ENCODE measurements at regions not wholly inside any gene's neighbourhood (a gene's known extent, or its start where the extent isn't known, plus 50 kb on each side); places are given as distances from the start of the nearest gene placed in this dataset.
"Not testable (repeated sequence)": the region's sequence is repeated elsewhere in the genome, so short reads cannot be mapped to it uniquely, and the experiment has no call there.

DNA sequence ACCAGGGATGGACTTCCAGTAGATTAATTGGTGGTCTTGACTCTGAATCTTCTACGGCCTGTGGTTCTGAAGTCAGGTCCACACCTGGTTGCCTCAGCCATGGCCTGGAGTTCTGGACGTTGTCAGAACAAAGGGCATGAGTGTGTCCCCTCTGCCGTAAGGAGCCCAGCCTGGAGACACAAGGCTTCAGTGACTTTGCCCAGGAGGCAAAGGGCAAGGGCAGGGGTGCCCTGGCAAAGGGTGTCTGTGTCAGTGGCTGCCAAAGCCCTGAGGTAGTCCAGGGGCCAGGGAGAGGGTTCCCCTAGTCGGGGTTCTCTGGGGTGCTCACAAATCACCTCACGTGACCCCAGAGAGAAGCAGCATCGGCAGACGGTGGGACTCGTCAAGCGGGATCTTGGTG lies 273.2 kb upstream of the ZNF32 start:
- Histone ChIP-seq H2BK120ac (ENCODE audit: low read depth, low read length) (no peak overlapping the region), H3K27ac (replicated peaks; ENCODE audit: low read length) (no peak overlapping the region), H2AFZ (ENCODE audit: low read length) (no peak overlapping the region), H3K14ac (ENCODE audit: low read length) (no peak overlapping the region), H3K4ac (ENCODE audit: low read length) (no peak overlapping the region), H2BK15ac (ENCODE audit: low read length) (no peak overlapping the region), H4K8ac (ENCODE audit: low read depth, low read length) (no peak overlapping the region), H3K9me3 (replicated peaks in 1 of 2; ENCODE audit: control insufficient read depth in 2 of 2, insufficient read depth in 1 of 2, low read depth in 1 of 2, low read length in 2 of 2) (no peaks in the 10 kb centered on the region), H2BK12ac (ENCODE audit: low read length) (no peak overlapping the region), H3K23ac (ENCODE audit: low read depth, low read length, poor library complexity) (no peak overlapping the region), H3K18ac (ENCODE audit: low read length) (no peak overlapping the region), H2AK5ac (ENCODE audit: low read depth, low read length) (no peak overlapping the region), H3K4me1 (ENCODE audit: control insufficient read depth in 2 of 2, insufficient read depth in 1 of 2, low read depth in 1 of 2, low read length in 2 of 2) (no peaks in the 10 kb centered on the region), H3K27me3 (ENCODE audit: control insufficient read depth in 3 of 3, insufficient read depth in 3 of 3, low read depth in 1 of 3, low read length in 3 of 3) (no peaks in the 10 kb centered on the region), H3K79me1 (ENCODE audit: low read depth, low read length) (no peaks in the 10 kb centered on the region), H3K36me3 (replicated peaks in 1 of 2; ENCODE audit: control insufficient read depth in 2 of 2, insufficient read depth in 2 of 2, low read length in 2 of 2) (no peaks in the 10 kb centered on the region), H3K9ac (ENCODE audit: low read depth, low read length, poor library complexity) (no peak overlapping the region), H4K91ac (ENCODE audit: low read depth, low read length, poor library complexity) (no peak overlapping the region), H3K4me3 (ENCODE audit: low read length in 2 of 2) (no peak overlapping the region), H3K4me2 (ENCODE audit: insufficient read depth, low read length, poor library complexity, severe bottlenecking) (no peak overlapping the region), H2BK5ac (ENCODE audit: low read length) (no peak overlapping the region)
- no peak for DNase-seq (ENCODE audit: low spot score)
- WGBS, 2 donors (ENCODE audit: extremely low coverage in 2 of 2, insufficient read length in 2 of 2, insufficient replicate concordance in 1 of 2): no CpG with 5 or more reads among the region's 9 CpGs

DNA sequence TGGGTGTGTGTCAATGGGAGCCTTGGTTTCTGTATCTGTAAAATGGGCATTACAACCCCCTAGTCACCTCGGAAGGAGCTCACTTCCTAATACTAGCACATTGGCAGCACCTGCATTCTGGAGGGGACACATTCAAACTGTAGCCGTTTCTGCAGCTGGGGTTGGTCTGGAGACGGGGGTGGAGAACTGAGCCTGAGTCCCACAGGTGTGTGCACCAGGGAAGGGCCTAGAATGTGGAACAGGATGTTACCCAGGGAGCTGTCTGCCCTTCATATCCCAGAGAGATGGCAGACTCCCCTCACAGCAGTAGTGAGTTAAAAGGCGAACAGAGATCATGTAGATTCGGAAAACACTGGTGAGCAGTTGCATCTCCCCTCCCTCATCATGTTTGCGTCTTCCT lies 272.8 kb upstream of the ZNF32 start:
- Histone ChIP-seq H3K9ac (ENCODE audit: low read depth, low read length, poor library complexity) (no peak overlapping the region), H3K23ac (ENCODE audit: low read depth, low read length, poor library complexity) (no peak overlapping the region), H3K18ac (ENCODE audit: low read length) (no peak overlapping the region), H3K4me2 (ENCODE audit: insufficient read depth, low read length, poor library complexity, severe bottlenecking) (no peak overlapping the region), H3K4me3 (ENCODE audit: low read length in 2 of 2) (no peak overlapping the region), H4K8ac (ENCODE audit: low read depth, low read length) (no peak overlapping the region), H3K27ac (replicated peaks; ENCODE audit: low read length) (no peak overlapping the region), H2BK5ac (ENCODE audit: low read length) (no peak overlapping the region), H2AFZ (ENCODE audit: low read length) (no peak overlapping the region), H3K14ac (ENCODE audit: low read length) (no peak overlapping the region), H3K27me3 (ENCODE audit: control insufficient read depth in 3 of 3, insufficient read depth in 3 of 3, low read depth in 1 of 3, low read length in 3 of 3) (no peaks in the 10 kb centered on the region), H3K9me3 (replicated peaks in 1 of 2; ENCODE audit: control insufficient read depth in 2 of 2, insufficient read depth in 1 of 2, low read depth in 1 of 2, low read length in 2 of 2) (no peaks in the 10 kb centered on the region), H3K4ac (ENCODE audit: low read length) (no peak overlapping the region), H3K4me1 (ENCODE audit: control insufficient read depth in 2 of 2, insufficient read depth in 1 of 2, low read depth in 1 of 2, low read length in 2 of 2) (no peaks in the 10 kb centered on the region), H2BK120ac (ENCODE audit: low read depth, low read length) (no peak overlapping the region), H3K36me3 (replicated peaks in 1 of 2; ENCODE audit: control insufficient read depth in 2 of 2, insufficient read depth in 2 of 2, low read length in 2 of 2) (no peaks in the 10 kb centered on the region), H4K91ac (ENCODE audit: low read depth, low read length, poor library complexity) (no peak overlapping the region), H2AK5ac (ENCODE audit: low read depth, low read length) (no peak overlapping the region), H2BK12ac (ENCODE audit: low read length) (no peak overlapping the region), H3K79me1 (ENCODE audit: low read depth, low read length) (no peaks in the 10 kb centered on the region), H2BK15ac (ENCODE audit: low read length) (no peak overlapping the region)
- no CpG with 5 or more reads among the region's 6 CpGs for WGBS, 2 donors (ENCODE audit: extremely low coverage in 2 of 2, insufficient read length in 2 of 2, insufficient replicate concordance in 1 of 2)
- no peak for DNase-seq (ENCODE audit: low spot score)

DNA sequence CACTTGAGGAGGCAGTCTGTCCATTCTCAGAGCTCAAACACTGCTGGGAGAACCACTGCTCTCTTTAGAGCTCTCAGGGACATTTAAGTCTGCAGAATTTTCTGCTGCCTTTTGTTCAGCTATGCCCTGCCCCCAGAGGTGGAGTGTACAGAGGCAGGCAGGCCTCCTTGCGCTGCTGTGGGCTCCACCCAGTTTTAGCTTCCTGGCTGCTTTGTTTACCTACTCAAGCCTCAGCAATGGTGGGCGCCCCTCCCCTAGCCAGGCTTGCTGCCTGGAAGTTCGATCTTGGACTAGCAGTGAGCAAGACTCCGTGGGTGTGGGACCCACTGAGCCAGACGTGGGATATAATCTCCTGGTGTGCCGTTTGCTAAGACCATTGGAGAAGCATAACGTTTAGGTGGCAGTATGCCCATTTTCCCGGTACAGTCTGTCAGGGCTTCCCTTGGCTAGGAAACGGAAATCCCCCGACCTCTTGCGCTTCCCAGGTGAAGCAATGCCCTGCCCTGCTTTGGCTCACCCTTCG lies 271.6 kb upstream of the ZNF32 start:
- not testable (repeated sequence) for H2AFZ ChIP-seq (ENCODE audit: low read length); H3K27me3 ChIP-seq (ENCODE audit: control insufficient read depth in 3 of 3, insufficient read depth in 3 of 3, low read depth in 1 of 3, low read length in 3 of 3)
- no CpG with 5 or more reads among the region's 12 CpGs for WGBS, 2 donors (ENCODE audit: extremely low coverage in 2 of 2, insufficient read length in 2 of 2, insufficient replicate concordance in 1 of 2)

DNA sequence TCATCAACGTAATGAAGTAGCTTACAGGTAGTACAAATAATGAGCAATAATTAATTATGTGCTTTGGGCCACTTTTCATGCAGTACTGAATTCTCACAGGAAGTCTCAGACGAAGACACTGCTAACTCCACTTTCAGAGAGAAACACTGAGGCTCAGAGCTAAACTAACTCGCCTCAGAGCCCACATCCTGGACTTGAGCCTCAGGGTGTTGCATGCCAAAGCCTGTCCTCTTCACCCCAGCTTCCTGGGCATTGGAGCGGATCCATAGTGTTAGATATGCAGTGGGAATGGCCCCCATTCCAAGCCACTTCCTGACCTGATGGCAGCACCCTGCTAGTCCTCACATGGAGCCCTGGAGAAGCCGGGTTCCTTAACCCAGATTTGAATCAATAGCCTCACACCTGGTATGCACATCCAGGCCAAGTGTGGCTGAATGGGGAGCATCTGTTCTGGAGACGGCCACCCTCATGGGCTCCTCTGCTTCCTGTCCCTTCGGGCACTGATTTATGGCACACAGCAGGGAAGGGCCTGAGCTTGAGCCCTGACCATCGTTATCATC lies 265.1 kb upstream of the ZNF32 start:
- H2BK5ac ChIP-seq (ENCODE audit: low read length): no peak overlapping the region
- no CpG with 5 or more reads among the region's 8 CpGs for WGBS, 2 donors (ENCODE audit: extremely low coverage in 2 of 2, insufficient read length in 2 of 2, insufficient replicate concordance in 1 of 2)
- H2BK12ac ChIP-seq (ENCODE audit: low read length): no peak overlapping the region
- H3K4me1 ChIP-seq (ENCODE audit: control insufficient read depth in 2 of 2, insufficient read depth in 1 of 2, low read depth in 1 of 2, low read length in 2 of 2): no peaks in the 10 kb centered on the region
- H2AFZ ChIP-seq (ENCODE audit: low read length): no peak overlapping the region
- no peaks in the 10 kb centered on the region for H3K27me3 ChIP-seq (ENCODE audit: control insufficient read depth in 3 of 3, insufficient read depth in 3 of 3, low read depth in 1 of 3, low read length in 3 of 3)
- no peak overlapping the region for H2BK120ac ChIP-seq (ENCODE audit: low read depth, low read length)
- no peak overlapping the region for H3K9ac ChIP-seq (ENCODE audit: low read depth, low read length, poor library complexity)
- no peak for DNase-seq (ENCODE audit: low spot score)
- no peak overlapping the region for H2BK15ac ChIP-seq (ENCODE audit: low read length)
- H3K4ac ChIP-seq (ENCODE audit: low read length): no peak overlapping the region
- H3K79me1 ChIP-seq (ENCODE audit: low read depth, low read length): no peaks in the 10 kb centered on the region
- H2AK5ac ChIP-seq (ENCODE audit: low read depth, low read length): no peak overlapping the region
- H3K23ac ChIP-seq (ENCODE audit: low read depth, low read length, poor library complexity): no peak overlapping the region
- H3K4me3 ChIP-seq (ENCODE audit: low read length in 2 of 2): no peak overlapping the region
- no peaks in the 10 kb centered on the region for H3K36me3 ChIP-seq (replicated peaks in 1 of 2; ENCODE audit: control insufficient read depth in 2 of 2, insufficient read depth in 2 of 2, low read length in 2 of 2)
- H3K4me2 ChIP-seq (ENCODE audit: insufficient read depth, low read length, poor library complexity, severe bottlenecking): no peak overlapping the region
- H4K8ac ChIP-seq (ENCODE audit: low read depth, low read length): no peak overlapping the region
- H3K27ac ChIP-seq (replicated peaks; ENCODE audit: low read length): no peak overlapping the region
- H3K18ac ChIP-seq (ENCODE audit: low read length): no peak overlapping the region
- no peak overlapping the region for H4K91ac ChIP-seq (ENCODE audit: low read depth, low read length, poor library complexity)
- H3K9me3 ChIP-seq (replicated peaks in 1 of 2; ENCODE audit: control insufficient read depth in 2 of 2, insufficient read depth in 1 of 2, low read depth in 1 of 2, low read length in 2 of 2): no peaks in the 10 kb centered on the region
- no peak overlapping the region for H3K14ac ChIP-seq (ENCODE audit: low read length)

More for the DNA sequence above, 271.6 kb upstream of the ZNF32 start:
- H3K18ac ChIP-seq (ENCODE audit: low read length); H4K91ac ChIP-seq (ENCODE audit: low read depth, low read length, poor library complexity); H4K8ac ChIP-seq (ENCODE audit: low read depth, low read length); H3K36me3 ChIP-seq (replicated peaks in 1 of 2; ENCODE audit: control insufficient read depth in 2 of 2, insufficient read depth in 2 of 2, low read length in 2 of 2); H3K4ac ChIP-seq (ENCODE audit: low read length); H3K23ac ChIP-seq (ENCODE audit: low read depth, low read length, poor library complexity); H2BK15ac ChIP-seq (ENCODE audit: low read length); H3K4me1 ChIP-seq (ENCODE audit: control insufficient read depth in 2 of 2, insufficient read depth in 1 of 2, low read depth in 1 of 2, low read length in 2 of 2); H2AK5ac ChIP-seq (ENCODE audit: low read depth, low read length); H2BK120ac ChIP-seq (ENCODE audit: low read depth, low read length); H3K27ac ChIP-seq (replicated peaks; ENCODE audit: low read length); H3K9me3 ChIP-seq (replicated peaks in 1 of 2; ENCODE audit: control insufficient read depth in 2 of 2, insufficient read depth in 1 of 2, low read depth in 1 of 2, low read length in 2 of 2); H3K4me2 ChIP-seq (ENCODE audit: insufficient read depth, low read length, poor library complexity, severe bottlenecking); H2BK5ac ChIP-seq (ENCODE audit: low read length); H3K14ac ChIP-seq (ENCODE audit: low read length); H3K9ac ChIP-seq (ENCODE audit: low read depth, low read length, poor library complexity); DNase-seq (ENCODE audit: low spot score); H2BK12ac ChIP-seq (ENCODE audit: low read length); H3K79me1 ChIP-seq (ENCODE audit: low read depth, low read length); H3K4me3 ChIP-seq (ENCODE audit: low read length in 2 of 2): not testable (repeated sequence)
